ENCODE measurements at regions not wholly inside any gene's neighbourhood (a gene's known extent, or its start where the extent isn't known, plus 50 kb on each side); places are given as distances from the start of the nearest gene placed in this dataset.

DNA sequence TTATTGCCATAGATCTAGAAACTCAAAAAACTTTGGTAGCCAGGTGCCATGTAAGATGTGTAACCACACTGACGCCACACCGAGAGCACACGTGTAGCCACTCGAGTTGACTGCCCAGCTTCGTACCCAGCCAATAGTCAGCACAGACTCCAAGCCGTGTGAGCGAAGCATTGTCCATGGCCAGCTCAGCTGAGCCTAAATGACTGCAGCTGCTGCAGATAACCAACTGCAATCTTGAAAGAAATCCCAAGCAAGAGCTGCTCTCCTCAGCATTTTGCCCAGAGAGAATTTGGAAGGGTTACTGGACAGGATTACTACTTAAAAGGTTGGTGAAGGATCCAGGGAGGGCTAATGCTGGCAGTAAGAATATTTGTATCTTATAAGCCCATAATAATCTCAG is 193.0 kb upstream of the THRB start (continued):
- TF ChIP-seq ZFP37 (tag by site-specific recombination; IDR thresholded peaks at IDR 0.05) (no peak), ZNF521 (tag by site-specific recombination; IDR thresholded peaks at IDR 0.05) (no peak), ZNF792 (tag by site-specific recombination; IDR thresholded peaks at IDR 0.05) (no peak), ZNF645 (tag by site-specific recombination; IDR thresholded peaks at IDR 0.05) (no peak), ZNF610 (tag by site-specific recombination; IDR thresholded peaks at IDR 0.05; ENCODE audit: borderline replicate concordance) (no peak), MZF1 (tag by site-specific recombination; IDR thresholded peaks at IDR 0.05; ENCODE audit: borderline replicate concordance) (no peak)
- TF ChIP-seq, protein P1, sequence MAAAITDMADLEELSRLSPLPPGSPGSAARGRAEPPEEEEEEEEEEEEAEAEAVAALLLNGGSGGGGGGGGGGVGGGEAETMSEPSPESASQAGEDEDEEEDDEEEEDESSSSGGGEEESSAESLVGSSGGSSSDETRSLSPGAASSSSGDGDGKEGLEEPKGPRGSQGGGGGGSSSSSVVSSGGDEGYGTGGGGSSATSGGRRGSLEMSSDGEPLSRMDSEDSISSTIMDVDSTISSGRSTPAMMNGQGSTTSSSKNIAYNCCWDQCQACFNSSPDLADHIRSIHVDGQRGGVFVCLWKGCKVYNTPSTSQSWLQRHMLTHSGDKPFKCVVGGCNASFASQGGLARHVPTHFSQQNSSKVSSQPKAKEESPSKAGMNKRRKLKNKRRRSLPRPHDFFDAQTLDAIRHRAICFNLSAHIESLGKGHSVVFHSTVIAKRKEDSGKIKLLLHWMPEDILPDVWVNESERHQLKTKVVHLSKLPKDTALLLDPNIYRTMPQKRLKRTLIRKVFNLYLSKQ (tag by site-specific recombination; IDR thresholded peaks at IDR 0.05; ENCODE audit: borderline replicate concordance) = no peak
- TF ChIP-seq, protein P2, sequence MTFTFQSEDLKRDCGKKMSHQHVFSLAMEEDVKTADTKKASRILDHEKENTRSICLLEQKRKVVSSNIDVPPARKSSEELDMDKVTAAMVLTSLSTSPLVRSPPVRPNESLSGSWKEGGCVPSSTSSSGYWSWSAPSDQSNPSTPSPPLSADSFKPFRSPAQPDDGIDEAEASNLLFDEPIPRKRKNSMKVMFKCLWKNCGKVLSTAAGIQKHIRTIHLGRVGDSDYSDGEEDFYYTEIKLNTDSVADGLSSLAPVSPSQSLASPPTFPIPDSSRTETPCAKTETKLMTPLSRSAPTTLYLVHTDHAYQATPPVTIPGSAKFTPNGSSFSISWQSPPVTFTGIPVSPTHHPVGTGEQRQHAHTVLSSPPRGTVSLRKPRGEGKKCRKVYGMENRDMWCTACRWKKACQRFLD (tag by site-specific recombination; IDR thresholded peaks at IDR 0.05) = no peak

- POLR2A ChIA-PET = no interaction called here
- CTCF ChIA-PET = interaction anchor here (0.7 to 1.6 kb wide), 2 partner anchors 8 to 35 kb away, joined by 3 to 7 read pairs; no protein-coding TSS in a partner anchor
- Histone ChIP-seq H3K4me1 (ENCODE audit: control insufficient read depth, insufficient read depth, low read length) (no peaks in the 10 kb centered on the region; the same call in 1 of the 2 replicates), H3K36me3 (ENCODE audit: control insufficient read depth in 2 of 2, insufficient read depth in 1 of 2, low read length in 2 of 2) (no peaks in the 10 kb centered on the region), H3K9me3 (ENCODE audit: control insufficient read depth, insufficient read depth, low read depth, low read length) (no peaks in the 10 kb centered on the region), H3K4me3 (ENCODE audit: low read depth, low read length) (no peak overlapping the region), H3K27ac (ENCODE audit: extremely low read depth, low read depth, low read length) (no peak overlapping the region)
- TF ChIP-seq ZSCAN16 (tag by site-specific recombination; IDR thresholded peaks at IDR 0.05) (peak; percentile 72; the same call in 1 of the 2 replicates), TSHZ1 (tag by site-specific recombination; IDR thresholded peaks at IDR 0.05; ENCODE audit: borderline replicate concordance) (no peak), MYNN (tag by site-specific recombination; IDR thresholded peaks at IDR 0.05; ENCODE audit: borderline replicate concordance) (no peak)
- TF ChIP-seq, protein P3, sequence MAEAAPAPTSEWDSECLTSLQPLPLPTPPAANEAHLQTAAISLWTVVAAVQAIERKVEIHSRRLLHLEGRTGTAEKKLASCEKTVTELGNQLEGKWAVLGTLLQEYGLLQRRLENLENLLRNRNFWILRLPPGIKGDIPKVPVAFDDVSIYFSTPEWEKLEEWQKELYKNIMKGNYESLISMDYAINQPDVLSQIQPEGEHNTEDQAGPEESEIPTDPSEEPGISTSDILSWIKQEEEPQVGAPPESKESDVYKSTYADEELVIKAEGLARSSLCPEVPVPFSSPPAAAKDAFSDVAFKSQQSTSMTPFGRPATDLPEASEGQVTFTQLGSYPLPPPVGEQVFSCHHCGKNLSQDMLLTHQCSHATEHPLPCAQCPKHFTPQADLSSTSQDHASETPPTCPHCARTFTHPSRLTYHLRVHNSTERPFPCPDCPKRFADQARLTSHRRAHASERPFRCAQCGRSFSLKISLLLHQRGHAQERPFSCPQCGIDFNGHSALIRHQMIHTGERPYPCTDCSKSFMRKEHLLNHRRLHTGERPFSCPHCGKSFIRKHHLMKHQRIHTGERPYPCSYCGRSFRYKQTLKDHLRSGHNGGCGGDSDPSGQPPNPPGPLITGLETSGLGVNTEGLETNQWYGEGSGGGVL (tag by site-specific recombination; IDR thresholded peaks at IDR 0.05) = no peak
Measured at GRCh38 chr3:24688446-24689148, 193.9 kb upstream of the THRB start.

DNA sequence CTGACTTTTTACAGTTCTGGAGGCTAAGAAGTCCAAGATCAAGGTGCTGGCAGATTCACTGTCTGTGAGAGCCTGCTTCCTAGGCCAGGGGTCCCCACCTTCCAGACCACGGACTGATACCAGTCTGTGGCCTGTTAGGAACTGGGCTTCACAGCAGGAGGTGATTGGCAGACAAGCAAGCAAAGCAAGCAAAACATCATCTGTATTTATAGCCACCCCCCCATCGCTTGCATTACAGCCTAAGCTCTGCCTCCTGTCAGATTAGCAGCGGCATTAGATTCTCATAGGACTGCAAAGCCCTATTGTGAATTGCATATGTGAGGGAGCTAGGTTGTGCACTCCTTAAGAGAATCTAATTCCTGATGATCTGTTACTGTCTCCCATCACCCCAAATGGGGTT is 194.7 kb upstream of the THRB start:
- Histone ChIP-seq H3K4me1 (ENCODE audit: control insufficient read depth, insufficient read depth, low read length) (no peaks in the 10 kb centered on the region; the same call in 1 of the 2 replicates), H3K9me3 (ENCODE audit: control insufficient read depth, insufficient read depth, low read depth, low read length) (no peaks in the 10 kb centered on the region), H3K36me3 (ENCODE audit: control insufficient read depth in 2 of 2, insufficient read depth in 1 of 2, low read length in 2 of 2) (no peaks in the 10 kb centered on the region), H3K4me3 (ENCODE audit: low read depth, low read length) (no peak overlapping the region), H3K27ac (ENCODE audit: extremely low read depth, low read depth, low read length) (no peak overlapping the region)
- ChIA-PET CTCF (interaction anchor here (0.7 to 1.6 kb wide), 2 partner anchors 9 to 35 kb away, joined by 3 to 7 read pairs; no protein-coding TSS in a partner anchor), POLR2A (no interaction called here)
- TF ChIP-seq BCL11A (tag by site-specific recombination; IDR thresholded peaks at IDR 0.05; ENCODE audit: low read depth) (no peak), ZNF354C (tag by site-specific recombination; IDR thresholded peaks at IDR 0.05; ENCODE audit: borderline replicate concordance, low read depth) (no peak), ZFHX2 (tag by site-specific recombination; conservative IDR thresholded peaks at IDR 0.05) (no peak), ZNF585B (tag by site-specific recombination; IDR thresholded peaks at IDR 0.05) (no peak), ZBTB17 (tag by site-specific recombination; IDR thresholded peaks at IDR 0.05) (no peak), ZBTB8A (tag by site-specific recombination; IDR thresholded peaks at IDR 0.05) (no peak), ZNF621 (tag by site-specific recombination; IDR thresholded peaks at IDR 0.05) (no peak), ZFP41 (tag by site-specific recombination; IDR thresholded peaks at IDR 0.05; ENCODE audit: borderline replicate concordance) (no peak)
- TF ChIP-seq, protein P4, sequence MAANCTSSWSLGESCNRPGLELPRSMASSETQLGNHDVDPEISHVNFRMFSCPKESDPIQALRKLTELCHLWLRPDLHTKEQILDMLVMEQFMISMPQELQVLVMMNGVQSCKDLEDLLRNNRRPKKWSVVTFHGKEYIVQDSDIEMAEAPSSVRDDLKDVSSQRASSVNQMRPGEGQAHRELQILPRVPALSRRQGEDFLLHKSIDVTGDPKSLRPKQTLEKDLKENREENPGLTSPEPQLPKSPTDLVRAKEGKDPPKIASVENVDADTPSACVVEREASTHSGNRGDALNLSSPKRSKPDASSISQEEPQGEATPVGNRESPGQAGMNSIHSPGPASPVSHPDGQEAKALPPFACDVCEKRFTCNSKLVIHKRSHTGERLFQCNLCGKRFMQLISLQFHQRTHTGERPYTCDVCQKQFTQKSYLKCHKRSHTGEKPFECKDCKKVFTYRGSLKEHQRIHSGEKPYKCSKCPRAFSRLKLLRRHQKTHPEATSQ (tag by site-specific recombination; IDR thresholded peaks at IDR 0.05) = no peak

Measured in HEK293 (cell line).